ENCODE measurements at regions not wholly inside any gene's neighbourhood (a gene's known extent, or its start where the extent isn't known, plus 50 kb on each side); places are given as distances from the start of the nearest gene placed in this dataset.

GRCh38 chrX:7228226-7228625, 80.3 kb upstream of the PUDP start:
- TF ChIP-seq CTCF (conservative IDR thresholded peaks at IDR 0.05) (no peak), EZH2 (IDR thresholded peaks at IDR 0.05; ENCODE audit: low read depth) (no peak)
